Rectal smooth muscle tissue (tissue), 1 donor: ENCODE measurements at regions not wholly inside any gene's neighbourhood (a gene's known extent, or its start where the extent isn't known, plus 50 kb on each side); places are given as distances from the start of the nearest gene placed in this dataset.

Source experiments
- H3K27ac ChIP-seq: one replicate; pipeline ENCODE4 v1.7.0; 2013; ENCODE audit warnings: low read depth, low read length, inconsistent platforms
- H3K27me3 ChIP-seq: one replicate; pipeline ENCODE4 v1.7.0; 2013; ENCODE audit warnings: low read length; ENCODE audit not compliant: control insufficient read depth, insufficient read depth
- H3K36me3 ChIP-seq: one replicate; pipeline ENCODE4 v1.7.0; 2013; ENCODE audit warnings: low read length; ENCODE audit not compliant: control insufficient read depth, insufficient read depth
- H3K4me1 ChIP-seq: one replicate; pipeline ENCODE4 v1.7.0; 2013; ENCODE audit warnings: low read length; ENCODE audit not compliant: control insufficient read depth, insufficient read depth
- H3K4me3 ChIP-seq: one replicate; pipeline ENCODE4 v1.7.0; 2013; ENCODE audit warnings: low read length
- H3K9ac ChIP-seq: one replicate; pipeline ENCODE4 v1.7.0; 2013; ENCODE audit warnings: low read length

DNA sequence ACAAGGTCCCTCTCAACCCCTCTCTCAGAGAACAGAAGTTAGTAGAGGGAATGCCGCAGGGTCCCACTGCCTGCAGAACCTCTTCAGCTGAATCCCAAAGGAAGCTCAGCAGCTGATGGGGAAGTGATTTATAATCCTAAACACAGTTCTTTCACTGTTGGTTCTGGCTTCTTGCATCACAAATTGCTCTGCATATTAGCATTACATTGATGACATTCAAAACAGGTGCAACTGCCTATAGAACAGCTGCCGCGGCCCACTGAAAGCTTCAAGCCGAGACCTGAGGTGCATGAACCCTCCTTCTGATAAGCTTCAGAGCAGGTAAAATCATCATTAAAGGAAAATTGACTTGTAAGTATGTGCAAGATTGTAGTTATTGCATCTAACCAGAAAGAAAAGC is 75.2 kb upstream of the KIRREL3 start:
- Histone ChIP-seq H3K27me3 (no peaks in the 10 kb centered on the region), H3K4me1 (no peaks in the 10 kb centered on the region), H3K36me3 (no peaks in the 10 kb centered on the region), H3K4me3 (no peak overlapping the region), H3K27ac (no peak overlapping the region), H3K9ac (no peak overlapping the region)

DNA sequence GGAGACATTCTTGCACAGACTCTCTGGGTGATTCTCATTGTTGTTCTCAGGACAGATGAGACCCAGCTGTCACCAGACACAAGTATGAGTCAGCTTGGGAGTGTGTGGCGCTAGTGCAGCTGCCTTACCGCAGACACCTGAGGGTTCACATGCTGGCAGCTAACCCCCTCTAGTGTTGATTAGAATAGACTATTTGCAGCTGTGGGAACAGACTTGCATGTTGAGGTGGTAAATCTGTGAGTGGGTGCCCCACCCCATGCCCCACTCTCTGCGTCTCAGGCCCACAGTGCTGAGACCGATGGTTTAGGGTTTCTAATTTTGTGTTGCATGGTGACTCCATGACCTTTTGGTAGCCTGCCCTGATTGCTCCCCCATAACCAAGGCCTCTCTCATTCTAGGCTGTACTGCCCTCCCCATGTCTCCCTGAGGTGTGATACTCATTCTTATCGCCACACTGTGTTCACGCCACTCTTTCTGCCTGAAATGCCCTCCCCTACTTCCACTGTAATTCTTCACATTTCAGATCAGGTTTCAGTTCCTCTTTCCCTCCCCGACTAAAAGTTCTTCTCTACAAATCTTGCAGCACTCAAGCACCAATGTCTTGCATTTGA is 73.7 kb upstream of the KIRREL3 start:
- Histone ChIP-seq H3K27me3 (no peaks in the 10 kb centered on the region), H3K36me3 (no peaks in the 10 kb centered on the region), H3K4me3 (no peak overlapping the region), H3K9ac (no peak overlapping the region), H3K27ac (no peak overlapping the region), H3K4me1 (no peaks in the 10 kb centered on the region)

GRCh38 chr11:127073621-127074020 is 73.1 kb upstream of the KIRREL3 start:
- Histone ChIP-seq H3K9ac (no peak overlapping the region), H3K4me1 (no peaks in the 10 kb centered on the region), H3K27me3 (no peaks in the 10 kb centered on the region), H3K36me3 (no peaks in the 10 kb centered on the region), H3K27ac (no peak overlapping the region), H3K4me3 (no peak overlapping the region)

- Histone ChIP-seq H3K4me1 (no peaks in the 10 kb centered on the region), H3K9ac (no peak overlapping the region), H3K4me3 (no peak overlapping the region), H3K36me3 (no peaks in the 10 kb centered on the region), H3K27ac (no peak overlapping the region), H3K27me3 (no peaks in the 10 kb centered on the region)
Observed at GRCh38 chr11:127071606-127072005, 71.0 kb upstream of the KIRREL3 start.

GRCh38 chr11:127070808-127071207 is 70.2 kb upstream of the KIRREL3 start:
- H3K4me1 ChIP-seq: no peaks in the 10 kb centered on the region
- H3K36me3 ChIP-seq: no peaks in the 10 kb centered on the region
- H3K27ac ChIP-seq: no peak overlapping the region
- H3K9ac ChIP-seq: no peak overlapping the region
- H3K4me3 ChIP-seq: no peak overlapping the region
- no peaks in the 10 kb centered on the region for H3K27me3 ChIP-seq

DNA sequence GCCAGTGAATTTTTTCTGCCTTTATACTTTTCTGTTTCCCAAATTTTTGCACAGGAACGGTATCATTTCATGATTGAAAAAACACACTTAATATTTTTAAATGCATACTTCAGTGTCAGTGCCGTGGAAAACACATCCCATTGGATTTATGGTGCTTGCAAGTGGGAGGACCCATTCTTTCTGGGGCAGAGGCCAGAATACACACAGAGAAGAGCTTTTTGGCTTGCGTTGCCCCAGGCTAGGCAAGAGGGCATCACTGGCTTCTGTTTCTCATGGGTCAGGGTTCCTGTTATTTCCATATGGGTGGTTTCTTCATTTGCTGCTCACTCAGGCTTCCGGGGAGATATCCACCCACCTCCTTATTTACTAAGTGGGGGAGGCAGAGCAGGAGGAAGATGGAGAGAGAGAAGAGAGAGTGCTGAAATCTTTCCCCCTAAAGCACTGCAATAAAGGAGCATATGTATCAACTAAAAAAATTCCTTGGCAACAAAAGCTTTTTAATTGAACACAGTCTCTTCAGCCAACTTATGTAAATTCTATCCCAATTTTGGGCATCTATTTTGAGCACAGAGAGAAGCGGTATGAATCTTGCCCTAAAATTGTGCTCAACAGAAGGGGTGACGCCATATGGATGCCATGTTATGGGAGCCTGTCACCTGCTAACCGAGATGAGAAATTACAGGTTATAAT is 66.0 kb upstream of the KIRREL3 start:
- Histone ChIP-seq H3K4me1 (no peaks in the 10 kb centered on the region), H3K9ac (no peak overlapping the region), H3K27ac (no peak overlapping the region), H3K27me3 (no peaks in the 10 kb centered on the region), H3K4me3 (no peak overlapping the region), H3K36me3 (no peaks in the 10 kb centered on the region)

DNA sequence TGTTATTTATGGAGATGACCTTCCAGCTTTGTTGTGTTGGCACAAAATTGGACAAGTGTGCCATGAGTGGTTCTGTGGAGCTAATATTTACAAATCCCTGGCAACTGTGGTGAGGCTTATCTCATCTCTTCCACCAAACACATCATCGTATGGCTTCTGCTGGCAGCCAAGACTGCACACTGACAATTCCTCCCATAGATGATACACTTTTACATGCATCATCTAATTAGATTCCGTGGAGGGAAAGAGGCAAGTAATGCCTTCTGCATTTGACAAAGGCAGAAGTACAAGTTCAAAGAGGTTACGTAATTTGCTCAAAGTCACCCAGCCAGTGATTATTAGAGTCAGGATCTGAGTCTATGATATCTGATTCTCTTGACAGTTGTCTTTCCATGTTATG is 62.7 kb upstream of the KIRREL3 start:
- Histone ChIP-seq H3K4me3 (no peak overlapping the region), H3K36me3 (no peaks in the 10 kb centered on the region), H3K27me3 (no peaks in the 10 kb centered on the region), H3K4me1 (no peaks in the 10 kb centered on the region), H3K27ac (no peak overlapping the region), H3K9ac (no peak overlapping the region)

- Histone ChIP-seq H3K27ac (no peak overlapping the region), H3K27me3 (no peaks in the 10 kb centered on the region), H3K4me1 (no peaks in the 10 kb centered on the region), H3K9ac (no peak overlapping the region), H3K36me3 (no peaks in the 10 kb centered on the region), H3K4me3 (no peak overlapping the region)
Observed at GRCh38 chr11:127061947-127062346, 61.4 kb upstream of the KIRREL3 start.

GRCh38 chr11:127059750-127060149 is 59.2 kb upstream of the KIRREL3 start:
- no peaks in the 10 kb centered on the region for H3K36me3 ChIP-seq

GRCh38 chr11:127059286-127059685 is 58.7 kb upstream of the KIRREL3 start:
- Histone ChIP-seq H3K4me1 (no peaks in the 10 kb centered on the region), H3K4me3 (no peak overlapping the region), H3K36me3 (no peaks in the 10 kb centered on the region), H3K27ac (no peak overlapping the region), H3K9ac (no peak overlapping the region), H3K27me3 (no peaks in the 10 kb centered on the region)

More at GRCh38 chr11:127059750-127060149, 59.2 kb upstream of the KIRREL3 start:
- Histone ChIP-seq H3K27me3 (no peaks in the 10 kb centered on the region), H3K9ac (no peak overlapping the region), H3K4me3 (no peak overlapping the region), H3K4me1 (no peaks in the 10 kb centered on the region), H3K27ac (no peak overlapping the region)

DNA sequence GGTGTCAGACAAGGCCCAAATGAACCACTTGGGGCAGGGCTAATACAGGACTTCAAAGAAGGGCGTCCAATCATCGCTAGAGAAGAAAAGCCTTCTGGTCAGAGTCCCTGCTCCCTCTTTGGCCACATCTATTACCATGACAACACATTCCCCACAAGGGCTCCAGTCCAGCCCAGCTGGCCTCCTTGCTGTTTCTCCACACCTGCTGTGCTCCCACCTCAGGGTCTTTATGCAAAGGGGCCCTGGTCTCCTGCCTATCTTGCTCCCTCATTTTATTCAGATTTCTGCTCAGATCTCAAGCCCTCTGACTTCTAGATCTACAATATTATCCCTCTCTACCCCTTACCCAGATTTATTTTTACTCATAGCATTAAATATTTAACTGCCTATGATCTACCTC is 58.0 kb upstream of the KIRREL3 start:
- H3K4me3 ChIP-seq: no peak overlapping the region
- H3K27ac ChIP-seq: no peak overlapping the region
- no peaks in the 10 kb centered on the region for H3K27me3 ChIP-seq
- H3K36me3 ChIP-seq: no peaks in the 10 kb centered on the region
- no peak overlapping the region for H3K9ac ChIP-seq
- H3K4me1 ChIP-seq: no peaks in the 10 kb centered on the region

DNA sequence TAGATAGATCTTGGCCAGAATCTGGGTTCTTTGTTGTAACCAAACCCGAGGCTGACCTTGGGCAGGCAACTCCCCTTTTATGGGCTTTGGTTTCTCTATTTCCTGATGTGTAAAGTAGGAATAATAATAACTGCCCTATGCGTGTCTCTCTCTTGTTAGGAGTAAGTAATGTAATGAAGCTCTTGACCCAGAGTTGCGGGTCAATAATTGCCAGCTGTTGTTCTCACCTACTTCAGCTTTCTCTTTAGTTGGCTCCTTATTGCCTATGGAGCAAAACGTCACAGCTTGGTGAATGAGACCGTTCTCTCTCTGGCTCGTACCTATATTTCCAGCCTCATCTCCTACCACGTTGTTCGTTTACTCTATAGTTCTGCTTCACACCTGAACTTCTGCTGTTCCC is 56.6 kb upstream of the KIRREL3 start:
- Histone ChIP-seq H3K4me1 (no peaks in the 10 kb centered on the region), H3K4me3 (no peak overlapping the region), H3K9ac (no peak overlapping the region), H3K27ac (no peak overlapping the region), H3K36me3 (no peaks in the 10 kb centered on the region), H3K27me3 (no peaks in the 10 kb centered on the region)

DNA sequence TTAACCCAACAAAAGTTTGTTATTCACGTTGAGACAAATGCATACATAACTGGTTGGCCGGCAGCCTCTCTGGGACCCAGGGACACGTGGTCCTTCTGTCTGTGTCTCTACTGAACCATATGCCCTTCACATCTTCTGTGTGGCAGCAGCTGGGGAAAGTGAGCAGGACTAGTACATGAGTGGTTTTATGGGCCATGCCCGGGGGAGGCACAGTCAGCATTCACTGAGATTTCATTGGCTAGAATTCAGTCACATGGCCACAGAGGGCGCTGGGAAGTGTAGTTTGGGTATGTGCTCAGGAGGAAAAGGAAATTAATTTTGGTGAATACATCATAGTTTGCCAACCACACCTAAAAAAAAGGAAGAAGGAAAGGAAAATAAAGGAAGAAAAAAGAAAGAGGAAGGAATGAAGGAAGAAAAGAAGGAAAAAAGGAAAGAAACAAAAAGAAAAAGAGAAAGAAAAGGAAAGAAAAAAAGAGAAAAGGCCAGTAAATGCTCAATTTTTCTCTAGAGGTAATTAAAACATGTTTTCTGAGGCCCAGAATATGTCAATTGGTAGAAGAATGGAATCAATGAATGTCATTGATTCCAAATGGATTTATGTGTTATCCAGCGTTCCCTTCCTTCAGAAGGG is 55.9 kb upstream of the KIRREL3 start:
- no peaks in the 10 kb centered on the region for H3K4me1 ChIP-seq
- no peak overlapping the region for H3K4me3 ChIP-seq
- H3K36me3 ChIP-seq: no peaks in the 10 kb centered on the region
- H3K27me3 ChIP-seq: no peaks in the 10 kb centered on the region
- H3K27ac ChIP-seq: no peak overlapping the region
- no peak overlapping the region for H3K9ac ChIP-seq
